ENCODE measurements at regions not wholly inside any gene's neighbourhood (a gene's known extent, or its start where the extent isn't known, plus 50 kb on each side); places are given as distances from the start of the nearest gene placed in this dataset.

GRCh38 chr10:110398419-110399105, 93.8 kb upstream of the SMNDC1 start:
- 65 to 72% methylated on average over 5 to 7 of the region's 9 CpGs for WGBS, 2 experiments (ENCODE audit: insufficient coverage in 2 of 2)
- H3K27ac ChIP-seq (ENCODE audit: low read depth, low read length, severe bottlenecking), result peak overlapping the region; percentile 81
- H3K36me3 ChIP-seq (ENCODE audit: control insufficient read depth, insufficient read depth, low read length), result no peaks in the 10 kb centered on the region
- peaks cover 33% of the 10 kb centered on the region for H3K4me1 ChIP-seq (ENCODE audit: control insufficient read depth, insufficient read depth, low read length, poor library complexity, severe bottlenecking)
- no peak overlapping the region for H3K4me3 ChIP-seq (ENCODE audit: extremely low read depth, insufficient read depth, low read length, poor library complexity, severe bottlenecking)
- H3K9me3 ChIP-seq (ENCODE audit: control insufficient read depth, low read length), result no peaks in the 10 kb centered on the region

DNA sequence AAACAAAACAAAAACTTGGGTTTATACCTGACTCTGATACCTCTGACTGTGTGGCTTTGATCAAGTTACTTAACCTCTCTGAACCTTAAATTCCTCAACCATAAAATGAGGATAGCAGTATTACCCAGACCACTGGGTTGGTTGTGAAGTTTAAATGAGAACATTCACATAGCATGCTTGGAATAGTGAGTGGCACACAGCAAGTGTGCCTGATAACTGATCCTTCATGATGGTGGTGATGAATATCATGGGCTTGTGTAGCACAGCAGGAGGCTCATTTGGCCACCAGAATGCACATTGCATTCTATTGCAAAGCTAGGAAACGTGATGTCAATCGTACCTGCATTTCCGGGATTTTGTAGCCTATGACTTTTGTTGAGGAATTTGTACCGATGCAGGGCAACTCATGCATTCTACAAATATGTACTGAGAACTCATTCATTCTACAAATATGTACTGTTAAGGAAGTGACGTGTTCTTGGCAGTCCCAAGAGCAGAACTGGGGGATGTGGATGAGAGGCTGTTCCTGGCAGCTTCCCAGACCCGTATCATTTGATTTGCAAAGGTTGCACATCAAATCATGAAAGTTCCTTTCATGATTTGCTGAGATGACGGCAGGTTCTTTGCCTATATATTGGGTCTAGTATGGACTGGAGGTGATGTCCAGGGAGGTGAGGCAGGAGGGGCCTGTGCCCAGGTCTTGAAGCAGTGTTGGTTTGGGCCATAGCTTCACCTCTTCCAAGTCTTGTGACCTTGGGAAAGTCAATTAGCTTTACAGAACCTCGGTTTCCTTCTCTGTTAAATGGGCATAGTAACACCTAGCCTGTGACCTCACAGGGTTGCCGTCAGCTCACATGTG, 94.6 kb upstream of the SMNDC1 start:
- Histone ChIP-seq H3K4me3 (ENCODE audit: extremely low read depth, insufficient read depth, low read length, poor library complexity, severe bottlenecking) (no peak overlapping the region), H3K9me3 (ENCODE audit: control insufficient read depth, low read length) (no peaks in the 10 kb centered on the region), H3K27ac (ENCODE audit: low read depth, low read length, severe bottlenecking) (peak overlapping the region; percentile 81), H3K36me3 (ENCODE audit: control insufficient read depth, insufficient read depth, low read length) (no peaks in the 10 kb centered on the region), H3K4me1 (ENCODE audit: control insufficient read depth, insufficient read depth, low read length, poor library complexity, severe bottlenecking) (peaks cover 33% of the 10 kb centered on the region)
- WGBS, 2 experiments (ENCODE audit: insufficient coverage in 2 of 2), result 88 to 95% methylated on average over 6 to 7 of the region's 9 CpGs

- H3K36me3 ChIP-seq (ENCODE audit: control insufficient read depth, insufficient read depth, low read length), result no peaks in the 10 kb centered on the region
- H3K9me3 ChIP-seq (ENCODE audit: control insufficient read depth, low read length), result no peaks in the 10 kb centered on the region
- H3K27ac ChIP-seq (ENCODE audit: low read depth, low read length, severe bottlenecking), result no peak overlapping the region
- H3K4me1 ChIP-seq (ENCODE audit: control insufficient read depth, insufficient read depth, low read length, poor library complexity, severe bottlenecking), result peaks cover 33% of the 10 kb centered on the region
- no peak overlapping the region for H3K4me3 ChIP-seq (ENCODE audit: extremely low read depth, insufficient read depth, low read length, poor library complexity, severe bottlenecking)
- WGBS, 2 experiments (ENCODE audit: insufficient coverage in 2 of 2), result 96 to 100% methylated on average over 2 to 4 of the region's 7 CpGs
Measured at GRCh38 chr10:110399965-110400933, 95.5 kb upstream of the SMNDC1 start.

- peaks cover 26% of the 10 kb centered on the region for H3K4me1 ChIP-seq (ENCODE audit: control insufficient read depth, insufficient read depth, low read length, poor library complexity, severe bottlenecking)
- no peak overlapping the region for H3K4me3 ChIP-seq (ENCODE audit: extremely low read depth, insufficient read depth, low read length, poor library complexity, severe bottlenecking)
- WGBS, 2 experiments (ENCODE audit: insufficient coverage in 2 of 2), result no CpG with 5 or more reads among the region's 3 CpGs
- no peaks in the 10 kb centered on the region for H3K36me3 ChIP-seq (ENCODE audit: control insufficient read depth, insufficient read depth, low read length)
- H3K27ac ChIP-seq (ENCODE audit: low read depth, low read length, severe bottlenecking), result no peak overlapping the region
- no peaks in the 10 kb centered on the region for H3K9me3 ChIP-seq (ENCODE audit: control insufficient read depth, low read length)
Measured at GRCh38 chr10:110401401-110402076, 96.2 kb upstream of the DUSP5 start.

- Histone ChIP-seq H3K4me3 (ENCODE audit: extremely low read depth, insufficient read depth, low read length, poor library complexity, severe bottlenecking) (no peak overlapping the region), H3K4me1 (ENCODE audit: control insufficient read depth, insufficient read depth, low read length, poor library complexity, severe bottlenecking) (peaks cover 27% of the 10 kb centered on the region), H3K9me3 (ENCODE audit: control insufficient read depth, low read length) (no peaks in the 10 kb centered on the region), H3K36me3 (ENCODE audit: control insufficient read depth, insufficient read depth, low read length) (no peaks in the 10 kb centered on the region), H3K27ac (ENCODE audit: low read depth, low read length, severe bottlenecking) (no peak overlapping the region)
- 94 to 95% methylated on average over 6 to 7 of the region's 8 CpGs for WGBS, 2 experiments (ENCODE audit: insufficient coverage in 2 of 2)
Measured at GRCh38 chr10:110402077-110402416, 95.7 kb upstream of the DUSP5 start.

DNA sequence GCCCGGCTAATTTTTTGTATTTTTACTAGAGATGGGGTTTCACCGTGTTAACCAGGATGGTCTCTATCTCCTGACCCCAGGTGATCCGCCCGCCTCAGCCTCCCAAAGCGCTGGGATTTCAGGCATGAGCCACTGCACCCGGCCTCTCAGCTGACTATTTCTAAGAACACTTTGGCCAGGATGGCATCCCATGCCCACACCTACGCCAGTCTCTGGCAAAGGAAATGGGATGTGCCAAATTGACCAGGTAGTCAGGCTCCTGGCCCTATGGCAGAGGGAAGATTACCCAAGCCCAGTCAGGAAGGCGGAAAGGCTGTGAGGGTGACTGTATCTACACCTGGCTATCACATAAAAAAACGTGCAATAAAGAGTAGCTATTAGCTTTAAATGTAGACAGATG, 94.1 kb upstream of the DUSP5 start:
- Histone ChIP-seq H3K36me3 (ENCODE audit: control insufficient read depth, insufficient read depth, low read length) (no peaks in the 10 kb centered on the region), H3K27ac (ENCODE audit: low read depth, low read length, severe bottlenecking) (no peak overlapping the region), H3K4me3 (ENCODE audit: extremely low read depth, insufficient read depth, low read length, poor library complexity, severe bottlenecking) (no peak overlapping the region), H3K4me1 (ENCODE audit: control insufficient read depth, insufficient read depth, low read length, poor library complexity, severe bottlenecking) (peaks cover 32% of the 10 kb centered on the region), H3K9me3 (ENCODE audit: control insufficient read depth, low read length) (no peaks in the 10 kb centered on the region)
- 97 to 99% methylated on average over 8 to 9 of the region's 9 CpGs for WGBS, 2 experiments (ENCODE audit: insufficient coverage in 2 of 2)

DNA sequence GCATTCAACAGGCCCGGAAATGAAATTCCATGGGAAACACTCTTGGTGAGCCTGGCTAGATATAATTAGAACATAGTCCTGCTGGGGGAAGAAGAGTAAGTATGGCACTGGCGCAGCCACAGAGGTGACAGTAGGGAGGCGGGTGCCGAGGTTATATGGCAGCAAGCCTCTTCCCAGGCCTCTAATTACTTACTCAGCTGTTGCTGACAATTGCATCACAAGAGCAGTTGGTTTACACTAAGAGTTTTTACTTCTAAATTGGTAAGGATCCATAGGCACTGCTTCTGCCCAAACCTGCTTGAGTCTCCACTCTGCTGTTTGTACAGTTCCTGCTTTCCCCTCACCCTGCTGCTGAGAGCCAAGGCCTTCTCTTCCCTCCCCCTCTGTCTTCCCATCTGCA, 93.3 kb upstream of the DUSP5 start:
- WGBS, 2 experiments (ENCODE audit: insufficient coverage in 2 of 2), result 89 to 95% methylated on average over 1 to 4 of the region's 4 CpGs
- H3K4me1 ChIP-seq (ENCODE audit: control insufficient read depth, insufficient read depth, low read length, poor library complexity, severe bottlenecking), result peaks cover 32% of the 10 kb centered on the region
- no peaks in the 10 kb centered on the region for H3K9me3 ChIP-seq (ENCODE audit: control insufficient read depth, low read length)
- H3K4me3 ChIP-seq (ENCODE audit: extremely low read depth, insufficient read depth, low read length, poor library complexity, severe bottlenecking), result no peak overlapping the region
- no peaks in the 10 kb centered on the region for H3K36me3 ChIP-seq (ENCODE audit: control insufficient read depth, insufficient read depth, low read length)
- no peak overlapping the region for H3K27ac ChIP-seq (ENCODE audit: low read depth, low read length, severe bottlenecking)

DNA sequence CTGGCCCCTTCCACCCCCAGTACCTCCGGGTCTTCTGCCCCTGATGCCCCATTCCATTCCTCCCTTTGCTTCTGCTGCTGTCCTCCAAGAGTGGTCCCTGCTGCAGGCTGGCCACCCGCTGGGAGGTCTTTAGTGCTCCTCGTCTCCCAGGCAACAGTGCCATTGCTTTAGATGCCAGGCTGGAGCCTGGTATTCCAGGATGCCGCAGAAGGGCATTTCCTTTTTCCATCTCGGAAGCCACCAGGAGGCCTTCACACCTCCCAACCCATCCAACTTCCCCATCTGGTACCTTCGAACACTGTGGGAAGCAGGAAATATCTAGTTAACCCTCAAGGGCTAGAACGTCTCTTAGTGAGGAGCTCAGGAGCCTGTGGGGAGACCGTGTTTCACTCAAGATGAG, 92.9 kb upstream of the DUSP5 start:
- no peaks in the 10 kb centered on the region for H3K9me3 ChIP-seq (ENCODE audit: control insufficient read depth, low read length)
- peaks cover 32% of the 10 kb centered on the region for H3K4me1 ChIP-seq (ENCODE audit: control insufficient read depth, insufficient read depth, low read length, poor library complexity, severe bottlenecking)
- no peak overlapping the region for H3K4me3 ChIP-seq (ENCODE audit: extremely low read depth, insufficient read depth, low read length, poor library complexity, severe bottlenecking)
- H3K36me3 ChIP-seq (ENCODE audit: control insufficient read depth, insufficient read depth, low read length), result no peaks in the 10 kb centered on the region
- 89 to 96% methylated on average over 6 to 7 of the region's 8 CpGs for WGBS, 2 experiments (ENCODE audit: insufficient coverage in 2 of 2)
- H3K27ac ChIP-seq (ENCODE audit: low read depth, low read length, severe bottlenecking), result no peak overlapping the region

DNA sequence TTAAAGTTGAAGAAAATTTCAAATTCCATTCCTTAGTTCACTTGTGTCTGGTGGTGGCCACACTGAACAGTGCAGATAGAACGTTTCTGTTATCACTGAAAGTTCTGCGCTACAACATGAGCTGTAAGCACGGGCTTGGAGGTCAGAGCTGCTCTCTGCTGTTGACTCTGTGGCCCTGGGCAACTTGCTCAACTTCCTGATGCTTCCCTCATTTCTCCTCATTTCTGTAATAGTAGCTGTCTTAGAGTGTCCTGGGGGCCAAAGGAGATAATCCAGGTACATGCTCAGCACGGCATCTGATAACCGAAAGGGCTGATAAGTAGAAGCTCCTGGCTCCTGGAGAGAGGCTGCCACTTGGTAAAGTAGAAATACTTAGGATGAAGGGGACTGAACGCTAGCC, 92.3 kb upstream of the DUSP5 start:
- H3K36me3 ChIP-seq (ENCODE audit: control insufficient read depth, insufficient read depth, low read length), result no peaks in the 10 kb centered on the region
- no peak overlapping the region for H3K27ac ChIP-seq (ENCODE audit: low read depth, low read length, severe bottlenecking)
- WGBS, 2 experiments (ENCODE audit: insufficient coverage in 2 of 2), result 87 to 92% methylated on average over 5 of the region's 6 CpGs

More for the DNA sequence above, 92.3 kb upstream of the DUSP5 start:
- H3K4me1 ChIP-seq (ENCODE audit: control insufficient read depth, insufficient read depth, low read length, poor library complexity, severe bottlenecking), result peaks cover 32% of the 10 kb centered on the region
- H3K4me3 ChIP-seq (ENCODE audit: extremely low read depth, insufficient read depth, low read length, poor library complexity, severe bottlenecking), result no peak overlapping the region
- no peaks in the 10 kb centered on the region for H3K9me3 ChIP-seq (ENCODE audit: control insufficient read depth, low read length)

Measured in mesodermal cell (in vitro differentiated cells).